T-helper 2 cell treated with Interferon-gamma antibody and Interleukin-4, amounts not matched to agents 5 μg/mL and 100 μg/mL, for 36 hours (primary cell): ENCODE measurements at regions not wholly inside any gene's neighbourhood (a gene's known extent, or its start where the extent isn't known, plus 50 kb on each side); places are given as distances from the start of the nearest gene placed in this dataset.
"Not testable (repeated sequence)": the region's sequence is repeated elsewhere in the genome, so short reads cannot be mapped to it uniquely, and the experiment has no call there.

ENCODE experiments used
- DNase-seq: peaks from one replicate; pipeline ENCODE4 v3.0.0; 2021; ENCODE audit warnings: low spot score
- H3K27ac Mint-ChIP-seq: one replicate; pipeline ENCODE4 v1.8.0; 2021; ENCODE audit warnings: mild to moderate bottlenecking, mixed read lengths
- H3K27me3 Mint-ChIP-seq: one replicate; pipeline ENCODE4 v1.8.0; 2021; ENCODE audit warnings: low read depth, mixed read lengths
- H3K36me3 Mint-ChIP-seq: one replicate; pipeline ENCODE4 v1.8.0; 2021; ENCODE audit warnings: low read depth, mixed read lengths
- H3K4me1 Mint-ChIP-seq: one replicate; pipeline ENCODE4 v1.8.0; 2021; ENCODE audit warnings: low read depth, mixed read lengths
- H3K4me3 Mint-ChIP-seq: one replicate; pipeline ENCODE4 v1.8.0; 2022; ENCODE audit warnings: mild to moderate bottlenecking, moderate library complexity, mixed read lengths
- H3K9me3 Mint-ChIP-seq: one replicate; pipeline ENCODE4 v1.8.0; 2021; ENCODE audit warnings: mixed read lengths

DNA sequence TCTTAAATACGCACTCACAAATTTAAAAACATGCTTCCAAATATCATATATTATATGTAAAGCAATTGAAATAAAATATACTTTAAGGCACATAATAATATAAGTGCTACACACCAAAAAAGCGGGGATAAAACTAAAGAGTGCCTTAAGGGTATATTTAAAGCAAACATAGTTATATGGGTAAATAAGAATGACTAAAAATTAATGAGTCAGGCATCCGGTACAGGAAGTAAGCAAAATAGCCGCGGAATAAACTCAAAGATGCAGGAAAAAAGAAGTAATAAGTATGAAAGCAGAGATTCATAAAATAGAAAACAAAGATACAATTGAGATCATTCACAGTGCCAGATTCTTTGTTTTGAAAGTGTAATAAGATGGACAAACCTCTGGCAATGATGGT lies 503.5 kb upstream of the SOX11 start:
- H3K27ac Mint-ChIP-seq = no peak overlapping the region
- H3K4me1 Mint-ChIP-seq = no peaks in the 10 kb centered on the region
- no peak overlapping the region for H3K4me3 Mint-ChIP-seq
- H3K9me3 Mint-ChIP-seq = peaks cover 36% of the 10 kb centered on the region
- H3K36me3 Mint-ChIP-seq = no peaks in the 10 kb centered on the region
- no peaks in the 10 kb centered on the region for H3K27me3 Mint-ChIP-seq
- DNase-seq = no peak

DNA sequence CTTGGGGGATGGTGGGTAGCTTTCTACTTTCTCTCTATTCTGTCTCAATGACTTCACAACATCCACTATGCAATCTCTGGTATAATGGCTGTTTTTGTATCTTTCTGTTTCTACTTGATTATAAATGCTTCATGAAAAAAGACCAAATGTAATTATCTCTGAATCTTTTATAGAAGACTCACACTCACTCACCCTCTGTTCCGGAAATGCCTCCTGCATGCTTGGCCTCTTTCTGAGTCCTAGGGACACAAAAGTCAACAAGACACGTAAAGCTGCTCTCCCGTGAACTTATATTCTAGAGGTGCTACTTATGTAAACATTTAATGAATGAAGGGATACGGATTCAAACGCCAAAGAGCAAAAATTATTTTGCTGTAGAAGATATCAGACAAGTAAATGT lies 502.2 kb upstream of the SOX11 start:
- Mint-ChIP-seq H3K27ac (no peak overlapping the region), H3K4me1 (no peaks in the 10 kb centered on the region), H3K27me3 (no peaks in the 10 kb centered on the region), H3K9me3 (peaks cover 40% of the 10 kb centered on the region), H3K4me3 (no peak overlapping the region), H3K36me3 (no peaks in the 10 kb centered on the region)
- DNase-seq = no peak

DNA sequence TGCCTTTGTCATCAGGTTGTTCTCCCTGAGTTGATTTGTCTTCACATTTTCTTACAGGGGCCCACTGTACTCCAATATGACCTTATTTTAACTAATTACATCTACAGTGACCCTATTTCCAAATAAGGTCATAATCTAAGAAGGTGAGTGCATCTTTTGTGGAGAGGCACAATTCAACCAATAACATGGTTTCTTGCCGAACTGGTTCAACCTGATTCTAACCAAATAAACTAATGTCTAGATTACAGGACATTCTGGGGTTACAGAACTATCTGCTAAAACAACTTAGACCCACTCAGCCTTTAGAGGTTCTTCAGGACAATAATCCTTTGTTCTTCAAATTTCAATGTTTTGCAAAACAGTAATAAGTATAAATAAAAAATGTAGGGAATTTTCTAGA lies 496.5 kb upstream of the SOX11 start:
- peaks cover 34% of the 10 kb centered on the region for H3K9me3 Mint-ChIP-seq
- H3K27me3 Mint-ChIP-seq = no peaks in the 10 kb centered on the region
- DNase-seq = no peak

DNA sequence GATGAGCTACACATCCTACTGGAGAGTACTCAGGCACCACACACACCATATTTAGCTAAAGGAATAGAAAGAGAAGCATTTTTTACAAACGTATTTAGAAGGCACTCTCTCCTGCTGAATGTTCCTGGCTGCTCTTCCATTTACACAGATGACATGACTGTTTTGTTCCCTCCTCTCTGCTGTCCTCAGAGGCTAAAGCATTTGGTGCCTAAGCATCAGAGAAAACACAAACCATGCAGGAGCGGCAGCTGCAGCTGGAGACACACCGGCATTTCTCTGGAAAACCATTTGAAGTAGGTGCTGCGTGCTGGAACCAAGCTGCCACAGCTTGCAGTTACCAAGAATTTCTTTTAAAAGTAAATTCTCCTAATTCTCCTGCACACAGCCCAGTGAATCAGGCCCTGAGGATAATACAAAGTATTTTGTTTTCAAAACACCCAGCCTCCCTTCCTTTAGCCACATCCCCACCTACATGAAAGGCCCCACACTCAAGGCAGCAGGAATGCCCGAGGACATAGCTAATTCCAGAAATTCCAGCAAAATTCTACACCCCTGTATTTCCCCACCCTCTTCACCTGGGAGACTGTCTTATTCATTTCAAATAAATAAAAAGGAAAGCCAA lies 488.9 kb upstream of the SOX11 start:
- Mint-ChIP-seq H3K4me3 (no peak overlapping the region), H3K9me3 (peaks cover 37% of the 10 kb centered on the region), H3K27me3 (no peaks in the 10 kb centered on the region), H3K27ac (no peak overlapping the region), H3K4me1 (no peaks in the 10 kb centered on the region), H3K36me3 (no peaks in the 10 kb centered on the region)
- no peak for DNase-seq

More for the DNA sequence above, 496.5 kb upstream of the SOX11 start:
- Mint-ChIP-seq H3K4me1 (no peaks in the 10 kb centered on the region), H3K36me3 (no peaks in the 10 kb centered on the region), H3K27ac (no peak overlapping the region), H3K4me3 (no peak overlapping the region)

DNA sequence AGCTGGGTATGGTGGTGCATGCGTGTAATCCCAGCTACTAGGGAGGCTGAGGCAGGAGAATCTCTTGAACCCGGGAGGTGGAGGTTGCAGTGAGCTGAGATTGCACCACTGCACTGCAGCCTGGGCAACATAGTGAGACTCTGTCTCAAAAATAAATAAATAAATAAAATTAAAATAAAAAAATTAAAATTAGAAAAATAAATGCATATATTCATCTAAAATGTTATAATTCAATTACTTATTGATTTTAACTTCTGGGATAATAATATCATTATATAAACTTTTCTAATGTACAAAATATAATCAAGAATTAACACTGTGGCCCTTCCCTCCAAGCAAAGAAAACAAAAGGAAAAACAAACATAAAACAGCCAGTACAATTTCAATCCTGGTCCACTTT lies 485.4 kb upstream of the SOX11 start:
- not testable (repeated sequence) for H3K4me1 Mint-ChIP-seq, H3K36me3 Mint-ChIP-seq, H3K27me3 Mint-ChIP-seq, DNase-seq, H3K4me3 Mint-ChIP-seq, H3K27ac Mint-ChIP-seq
- peaks cover 34% of the 10 kb centered on the region for H3K9me3 Mint-ChIP-seq

DNA sequence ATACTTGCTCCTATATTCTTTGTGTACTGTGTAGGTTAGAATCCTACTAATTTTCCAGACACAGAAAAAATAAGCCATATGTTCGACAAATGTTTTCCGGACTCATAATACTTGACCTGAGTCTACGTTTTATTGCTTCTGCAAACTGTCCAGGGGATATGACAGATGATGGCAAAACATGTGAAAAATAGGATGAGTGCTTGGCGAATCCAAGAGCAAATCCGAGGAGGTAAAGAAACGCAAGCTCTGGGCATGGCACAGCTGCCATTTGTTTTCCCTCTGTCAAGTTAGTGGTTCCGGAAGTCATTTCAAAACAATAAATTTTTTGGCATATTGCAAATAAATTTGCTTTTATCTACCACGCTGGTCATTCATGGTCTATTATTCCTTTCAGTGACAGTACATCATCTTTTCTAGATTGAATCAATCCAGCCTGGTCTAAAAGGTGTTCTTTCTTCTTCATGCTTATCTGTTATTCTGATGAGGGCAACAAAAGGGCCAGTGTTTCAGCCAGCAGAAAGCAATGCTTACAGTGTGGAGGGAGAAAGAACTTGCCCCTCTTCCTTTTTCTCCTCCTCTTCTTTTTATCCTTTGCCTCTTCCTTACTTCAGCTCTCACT lies 476.1 kb upstream of the SOX11 start:
- Mint-ChIP-seq H3K4me1 (no peaks in the 10 kb centered on the region), H3K27ac (no peak overlapping the region), H3K27me3 (no peaks in the 10 kb centered on the region), H3K9me3 (peaks cover 41% of the 10 kb centered on the region), H3K36me3 (no peaks in the 10 kb centered on the region), H3K4me3 (no peak overlapping the region)
- DNase-seq = no peak

DNA sequence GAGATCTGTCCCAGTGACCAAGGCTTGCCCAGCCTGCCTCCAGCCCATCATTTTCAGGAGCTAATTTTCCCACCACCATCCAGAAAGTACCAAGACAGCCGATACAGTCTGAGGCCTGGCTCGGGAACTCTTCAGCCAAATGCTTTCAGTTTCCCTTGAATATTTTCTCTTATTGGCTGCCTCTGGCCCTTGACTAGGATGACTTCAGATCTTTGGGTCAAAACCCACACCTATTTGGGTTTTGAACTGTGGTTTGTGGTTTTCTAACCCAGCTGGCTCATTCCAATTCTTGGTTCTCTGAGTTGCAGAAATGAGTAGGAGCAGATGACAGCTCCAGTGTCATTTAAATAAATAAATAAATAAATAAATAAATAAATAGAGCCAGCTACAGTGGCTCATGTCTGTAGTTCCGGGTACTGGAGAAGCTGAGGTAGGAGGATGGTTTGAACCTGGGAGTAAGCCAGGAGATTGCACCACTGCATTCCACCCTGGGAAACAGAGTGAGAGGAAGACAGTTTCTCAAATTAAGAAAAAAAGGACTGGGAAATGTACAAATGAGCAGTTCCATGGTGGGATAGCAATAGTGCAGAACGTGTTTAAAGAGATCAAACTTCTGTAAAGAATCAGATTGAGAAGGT lies 465.0 kb upstream of the SOX11 start:
- H3K4me1 Mint-ChIP-seq = no peaks in the 10 kb centered on the region
- H3K36me3 Mint-ChIP-seq = no peaks in the 10 kb centered on the region
- H3K9me3 Mint-ChIP-seq = peaks cover 31% of the 10 kb centered on the region
- H3K27me3 Mint-ChIP-seq = no peaks in the 10 kb centered on the region
- DNase-seq = no peak
- H3K27ac Mint-ChIP-seq = no peak overlapping the region
- H3K4me3 Mint-ChIP-seq = no peak overlapping the region

DNA sequence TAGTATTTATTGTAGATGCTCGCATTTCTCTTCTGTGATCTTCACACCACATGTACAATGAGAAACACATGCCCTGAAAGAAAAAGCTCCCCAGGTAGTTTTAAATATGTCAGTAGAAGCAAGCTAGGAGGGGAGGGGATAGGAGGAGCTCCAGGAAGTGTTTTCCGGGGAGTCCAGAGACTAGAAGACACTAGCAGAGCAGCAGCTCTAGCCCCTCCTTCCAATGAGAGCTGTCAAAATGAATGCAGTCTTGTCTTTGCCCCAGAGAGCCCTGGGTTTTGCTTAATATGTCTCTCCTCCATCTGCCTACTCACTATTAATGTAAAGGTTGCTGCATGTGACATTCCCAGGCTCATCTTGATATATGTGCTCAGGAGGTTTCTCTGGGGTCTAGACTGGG lies 462.6 kb upstream of the SOX11 start:
- Mint-ChIP-seq H3K27me3 (no peaks in the 10 kb centered on the region), H3K27ac (no peak overlapping the region), H3K9me3 (peaks cover 30% of the 10 kb centered on the region), H3K4me1 (no peaks in the 10 kb centered on the region), H3K36me3 (no peaks in the 10 kb centered on the region), H3K4me3 (no peak overlapping the region)
- DNase-seq = no peak

DNA sequence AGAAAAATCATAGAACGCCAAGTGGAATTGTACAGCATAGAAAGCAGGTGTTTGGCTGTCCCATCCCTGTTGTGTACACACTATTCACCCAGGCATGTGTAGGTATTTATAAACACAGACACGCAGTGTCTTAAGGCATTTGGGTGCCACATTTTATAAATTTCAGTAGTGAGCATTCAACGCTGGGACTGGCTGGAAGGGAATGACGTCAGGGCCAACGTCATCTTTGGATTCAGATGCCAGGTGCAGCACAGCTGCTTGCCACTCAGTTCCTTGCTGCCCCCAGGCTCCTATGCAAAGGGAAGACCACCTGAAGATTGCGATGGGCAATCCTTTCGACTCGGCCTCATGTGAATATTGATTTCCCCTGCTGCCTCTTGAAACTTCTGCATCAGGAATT lies 461.7 kb upstream of the SOX11 start:
- peaks cover 31% of the 10 kb centered on the region for H3K9me3 Mint-ChIP-seq
- H3K27ac Mint-ChIP-seq = no peak overlapping the region
- H3K27me3 Mint-ChIP-seq = no peaks in the 10 kb centered on the region
- no peaks in the 10 kb centered on the region for H3K4me1 Mint-ChIP-seq
- H3K4me3 Mint-ChIP-seq = no peak overlapping the region
- DNase-seq = no peak
- no peaks in the 10 kb centered on the region for H3K36me3 Mint-ChIP-seq

DNA sequence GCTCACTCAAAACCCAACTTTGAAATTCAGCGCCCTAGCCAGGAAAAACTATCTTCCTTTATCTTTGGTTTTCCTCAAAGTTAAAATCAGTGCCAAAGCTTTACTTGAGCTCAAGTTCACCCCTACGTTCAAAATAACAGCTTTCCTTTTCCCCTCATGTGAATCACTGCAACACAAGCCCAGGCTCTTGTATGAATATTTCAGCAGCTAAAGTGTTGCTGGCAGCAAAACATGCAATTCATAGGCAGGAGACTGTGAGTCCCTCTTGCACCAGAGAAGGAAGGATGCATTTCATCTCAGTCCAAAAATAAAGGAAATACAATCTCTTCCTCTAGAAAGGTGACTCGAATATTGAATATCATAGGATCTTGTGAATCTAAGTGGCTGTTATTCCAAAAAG lies 461.3 kb upstream of the SOX11 start:
- peaks cover 27% of the 10 kb centered on the region for H3K9me3 Mint-ChIP-seq
- H3K27ac Mint-ChIP-seq = no peak overlapping the region
- H3K27me3 Mint-ChIP-seq = no peaks in the 10 kb centered on the region
- no peaks in the 10 kb centered on the region for H3K36me3 Mint-ChIP-seq
- H3K4me1 Mint-ChIP-seq = no peaks in the 10 kb centered on the region
- no peak overlapping the region for H3K4me3 Mint-ChIP-seq
- DNase-seq = no peak

DNA sequence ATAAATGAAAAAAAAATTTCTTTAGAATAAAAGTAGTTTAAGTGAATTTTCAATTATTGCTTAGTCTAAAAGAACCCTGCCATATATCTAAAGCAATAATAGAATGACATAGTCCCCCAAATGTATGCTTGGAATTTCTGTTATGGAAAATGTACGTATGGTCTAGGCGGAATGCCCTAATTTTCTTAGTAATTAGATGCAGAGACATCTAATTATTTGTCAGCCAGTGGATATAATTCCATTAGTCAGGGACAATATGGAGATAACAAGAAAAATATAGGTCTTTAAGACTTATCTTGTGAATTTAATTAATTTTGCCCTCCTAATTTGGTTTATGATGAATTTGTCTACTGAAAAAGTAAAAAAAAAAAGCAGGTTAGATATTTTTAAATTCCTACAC lies 460.9 kb upstream of the SOX11 start:
- H3K9me3 Mint-ChIP-seq = peaks cover 24% of the 10 kb centered on the region
- H3K36me3 Mint-ChIP-seq = no peaks in the 10 kb centered on the region
- H3K4me3 Mint-ChIP-seq = no peak overlapping the region
- H3K27me3 Mint-ChIP-seq = no peaks in the 10 kb centered on the region
- H3K4me1 Mint-ChIP-seq = no peaks in the 10 kb centered on the region
- no peak for DNase-seq
- no peak overlapping the region for H3K27ac Mint-ChIP-seq

DNA sequence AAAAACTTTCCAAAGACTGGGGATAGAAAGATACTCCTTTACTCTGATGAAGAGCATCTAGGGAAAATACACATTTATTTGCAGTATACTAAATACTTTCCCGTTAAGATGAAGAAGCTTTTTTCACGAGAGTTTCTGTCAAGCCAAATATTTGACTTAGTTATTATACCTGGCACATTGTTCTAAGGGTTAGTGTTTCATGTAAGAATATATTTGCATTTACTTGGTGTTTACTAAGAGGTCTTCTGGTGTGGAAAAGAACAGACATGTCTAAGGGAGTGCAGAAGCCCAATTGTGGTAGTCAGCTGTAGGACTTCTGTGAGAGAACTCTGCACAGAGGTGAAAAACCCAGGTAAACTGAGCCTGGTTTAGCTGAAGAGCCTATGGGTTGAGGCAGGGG lies 457.6 kb upstream of the SOX11 start:
- H3K27ac Mint-ChIP-seq = no peak overlapping the region
- no peaks in the 10 kb centered on the region for H3K4me1 Mint-ChIP-seq
- no peak for DNase-seq
- no peaks in the 10 kb centered on the region for H3K36me3 Mint-ChIP-seq
- H3K27me3 Mint-ChIP-seq = no peaks in the 10 kb centered on the region
- H3K4me3 Mint-ChIP-seq = no peak overlapping the region
- peaks cover 21% of the 10 kb centered on the region for H3K9me3 Mint-ChIP-seq

DNA sequence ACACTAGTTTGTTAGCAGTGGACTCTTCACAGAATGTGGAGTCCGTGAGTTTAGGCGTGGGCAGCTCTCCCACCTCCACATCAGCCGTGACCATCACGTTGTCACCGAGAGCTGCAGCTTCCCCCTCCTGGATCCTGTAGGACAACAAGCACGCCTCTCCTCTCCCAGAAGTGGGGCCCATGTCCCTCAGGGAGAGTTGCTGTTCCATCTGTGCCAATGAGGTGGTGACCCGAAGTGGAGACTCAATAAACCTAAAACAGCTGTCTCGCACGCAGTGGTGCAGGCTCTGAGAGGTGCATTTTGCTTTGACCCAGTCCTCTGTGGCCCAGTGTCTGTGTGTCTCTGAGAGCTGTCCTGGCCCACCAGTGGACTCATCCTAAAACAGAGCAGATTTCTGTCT lies 456.5 kb upstream of the SOX11 start:
- Mint-ChIP-seq H3K27me3 (no peaks in the 10 kb centered on the region), H3K36me3 (no peaks in the 10 kb centered on the region), H3K4me3 (no peak overlapping the region), H3K27ac (no peak overlapping the region), H3K4me1 (no peaks in the 10 kb centered on the region), H3K9me3 (peaks cover 15% of the 10 kb centered on the region)
- DNase-seq = no peak

DNA sequence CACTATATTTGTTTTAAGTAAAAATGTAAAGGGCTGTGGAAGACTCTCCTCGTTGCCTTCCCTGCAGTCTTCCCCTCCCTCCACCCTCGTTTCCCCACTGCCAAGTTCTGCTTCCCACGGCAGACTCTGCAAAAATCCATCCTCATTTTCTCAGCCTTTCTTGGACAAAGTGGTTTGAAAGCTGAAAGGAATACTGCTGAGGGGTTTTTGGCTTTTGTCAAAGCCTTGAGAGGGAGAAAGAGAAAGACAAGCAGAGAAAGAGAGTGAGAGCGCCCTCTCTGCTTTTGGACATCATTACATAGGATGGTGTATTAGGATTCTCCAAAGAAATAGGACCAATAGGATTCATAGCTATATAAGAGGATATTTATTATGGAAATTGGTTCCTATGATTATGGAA lies 455.9 kb upstream of the SOX11 start:
- Mint-ChIP-seq H3K9me3 (peaks cover 15% of the 10 kb centered on the region), H3K4me1 (no peaks in the 10 kb centered on the region), H3K4me3 (no peak overlapping the region), H3K27me3 (no peaks in the 10 kb centered on the region), H3K27ac (no peak overlapping the region), H3K36me3 (no peaks in the 10 kb centered on the region)
- DNase-seq = no peak

DNA sequence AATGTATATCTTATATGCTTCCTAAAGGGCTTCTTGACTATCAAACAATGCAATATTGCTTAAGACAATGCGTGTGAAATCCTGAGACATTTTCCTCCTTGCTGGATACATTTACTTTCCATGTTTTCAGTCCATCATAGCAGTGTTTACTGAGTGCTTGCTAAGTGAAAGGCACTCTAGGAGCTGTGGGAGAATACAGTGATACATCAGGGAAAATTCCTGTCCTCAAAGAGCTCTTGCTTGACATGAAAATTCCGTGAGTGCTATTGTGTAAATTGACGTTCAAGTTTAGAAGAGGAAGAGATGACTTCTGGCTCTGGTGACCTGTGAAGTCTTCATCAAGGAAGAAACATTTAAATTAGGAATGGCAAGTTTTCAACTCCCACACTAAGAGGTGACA lies 449.4 kb upstream of the SOX11 start:
- Mint-ChIP-seq H3K9me3 (peaks cover 17% of the 10 kb centered on the region), H3K36me3 (no peaks in the 10 kb centered on the region), H3K4me3 (no peak overlapping the region), H3K27ac (no peak overlapping the region), H3K4me1 (no peaks in the 10 kb centered on the region), H3K27me3 (no peaks in the 10 kb centered on the region)
- DNase-seq = no peak
